SU-DHL-6 (cell line): ENCODE measurements at regions not wholly inside any gene's neighbourhood (a gene's known extent, or its start where the extent isn't known, plus 50 kb on each side); places are given as distances from the start of the nearest gene placed in this dataset.

Experiments
- H2AFZ ChIP-seq: fragments of 200-600 bp; sonication (generic); 2 replicates; pipeline ENCODE4 v1.6.1; 2014; ENCODE audit warnings: low read depth, mild to moderate bottlenecking, moderate library complexity, mixed read lengths, antibody characterized with exemption, low read length; ENCODE audit not compliant: severe bottlenecking
- H3F3A ChIP-seq: fragments of 200-600 bp; shearing (Covaris generic); 2 replicates; pipeline ENCODE4 v1.6.0; 2016; ENCODE audit warnings: antibody characterized with exemption, mild to moderate bottlenecking; ENCODE audit not compliant: insufficient read depth
- H3K27ac ChIP-seq: fragments of 200-600 bp; sonication (generic); 2 replicates; pipeline ENCODE4 v1.5.1; 2016; ENCODE audit warnings: low read depth, mild to moderate bottlenecking, low read length, moderate library complexity, mixed read lengths
- H3K27me3 ChIP-seq: fragments of 200-600 bp; sonication (generic), shearing (Covaris generic); 2 replicates; pipeline ENCODE4 v1.6.0; 2014; ENCODE audit warnings: mild to moderate bottlenecking, low read length
- H3K36me3 ChIP-seq: fragments of 200-600 bp; sonication (generic); 2 replicates; pipeline ENCODE4 v1.6.1; 2014; ENCODE audit warnings: mild to moderate bottlenecking, low read length, mixed read lengths
- H3K4me2 ChIP-seq: fragments of 300-600, 200-600 bp; shearing (Covaris generic), sonication (generic); 2 replicates; pipeline ENCODE4 v1.6.0; 2014; ENCODE audit warnings: low read length, low read depth, mild to moderate bottlenecking; ENCODE audit not compliant: poor library complexity, severe bottlenecking
- H3K4me3 ChIP-seq: fragments of 200-600 bp; sonication (generic); 2 replicates; pipeline ENCODE4 v1.5.1; 2014; ENCODE audit warnings: antibody characterized with exemption, low read length, mild to moderate bottlenecking, mixed read lengths; ENCODE audit not compliant: insufficient read depth, poor library complexity, severe bottlenecking
- H3K79me2 ChIP-seq: fragments of 200-600 bp; sonication (generic); 2 replicates; pipeline ENCODE4 v1.6.1; 2014; ENCODE audit warnings: mild to moderate bottlenecking, low read length, moderate library complexity; ENCODE audit not compliant: insufficient read depth
- H3K9ac ChIP-seq: fragments of 200-600 bp; sonication (generic); 2 replicates; pipeline ENCODE4 v1.7.0; 2014; ENCODE audit warnings: mild to moderate bottlenecking, low read length
- H3K9me2 ChIP-seq: fragments of 200-600 bp; sonication (generic); replicated peaks from 2 replicates; pipeline ENCODE4 v1.6.1; 2014; ENCODE audit warnings: low read length; ENCODE audit not compliant: insufficient read depth
- H3K9me3 ChIP-seq: fragments of 200-600 bp; sonication (generic); 2 replicates; pipeline ENCODE4 v1.6.1; 2014; ENCODE audit warnings: low read length, mixed read lengths; ENCODE audit not compliant: insufficient read depth
- H4K20me1 ChIP-seq: fragments of 200-600 bp; sonication (generic); 2 replicates; pipeline ENCODE4 v1.6.1; 2014; ENCODE audit warnings: low read depth, mild to moderate bottlenecking, antibody characterized with exemption, low read length, moderate library complexity, mixed read lengths
- EZH2phosphoT487 ChIP-seq: fragments of 200-600 bp; sonication (generic), shearing (Covaris generic); conservative IDR thresholded peaks from 2 replicates; pipeline ENCODE4 v1.6.1; 2018; ENCODE audit warnings: mild to moderate bottlenecking, antibody characterized with exemption, low read length, moderate library complexity, mixed read lengths
- TF ChIP-seq, protein P1 (sequence below): fragments of 200-600 bp; sonication (generic); IDR thresholded peaks from one replicate; pipeline ENCODE4 v1.5.1; 2017; ENCODE audit warnings: antibody characterized with exemption, mild to moderate bottlenecking, low read length, moderate library complexity; ENCODE audit not compliant: insufficient read depth, poor library complexity, severe bottlenecking

DNA sequence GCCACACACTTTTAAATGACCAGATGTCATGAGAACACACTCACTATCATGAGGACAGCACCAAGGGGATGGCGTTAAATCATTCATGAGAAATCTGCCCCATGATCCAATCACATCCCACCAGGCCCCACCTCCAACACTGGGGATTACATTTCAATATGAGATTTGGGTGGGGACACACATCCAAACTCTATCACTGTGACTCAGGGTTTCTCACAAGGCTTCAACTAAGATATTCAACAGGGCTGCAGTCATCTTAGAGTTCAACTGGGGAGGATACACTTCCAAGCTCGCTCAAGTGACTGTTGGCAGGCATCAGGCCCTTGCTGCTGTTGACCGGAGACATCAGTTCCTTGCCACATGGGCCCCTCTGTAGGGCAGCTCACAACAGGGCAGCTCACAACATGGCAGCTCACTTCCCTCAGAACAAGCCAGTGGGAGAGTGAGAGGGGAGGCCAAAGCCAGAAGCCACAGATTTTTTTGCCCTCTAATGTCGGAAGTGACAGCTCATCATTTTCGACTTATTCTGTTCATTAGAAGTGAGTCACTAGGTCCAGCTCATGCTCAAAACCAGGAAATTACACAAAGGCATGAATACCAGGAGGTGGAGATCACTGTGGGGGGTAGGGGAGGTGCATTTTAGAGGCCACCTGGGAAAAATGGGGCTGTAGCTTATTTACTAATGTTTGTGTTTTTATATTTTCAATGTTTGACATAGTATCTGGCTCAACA lies 50.8 kb upstream of the PTHLH start:
- no peaks in the 10 kb centered on the region for H3F3A ChIP-seq
- no peak overlapping the region for H3K4me3 ChIP-seq
- no peak overlapping the region for H2AFZ ChIP-seq
- no peaks in the 10 kb centered on the region for H4K20me1 ChIP-seq
- H3K36me3 ChIP-seq: no peaks in the 10 kb centered on the region
- H3K9me3 ChIP-seq: no peaks in the 10 kb centered on the region
- no peaks in the 10 kb centered on the region for H3K79me2 ChIP-seq
- no peak overlapping the region for H3K27ac ChIP-seq
- no peaks in the 10 kb centered on the region for H3K27me3 ChIP-seq
- H3K9ac ChIP-seq: no peak overlapping the region
- no peaks in the 10 kb centered on the region for H3K9me2 ChIP-seq
- H3K4me2 ChIP-seq: no peak overlapping the region
- TF ChIP-seq, protein P1, sequence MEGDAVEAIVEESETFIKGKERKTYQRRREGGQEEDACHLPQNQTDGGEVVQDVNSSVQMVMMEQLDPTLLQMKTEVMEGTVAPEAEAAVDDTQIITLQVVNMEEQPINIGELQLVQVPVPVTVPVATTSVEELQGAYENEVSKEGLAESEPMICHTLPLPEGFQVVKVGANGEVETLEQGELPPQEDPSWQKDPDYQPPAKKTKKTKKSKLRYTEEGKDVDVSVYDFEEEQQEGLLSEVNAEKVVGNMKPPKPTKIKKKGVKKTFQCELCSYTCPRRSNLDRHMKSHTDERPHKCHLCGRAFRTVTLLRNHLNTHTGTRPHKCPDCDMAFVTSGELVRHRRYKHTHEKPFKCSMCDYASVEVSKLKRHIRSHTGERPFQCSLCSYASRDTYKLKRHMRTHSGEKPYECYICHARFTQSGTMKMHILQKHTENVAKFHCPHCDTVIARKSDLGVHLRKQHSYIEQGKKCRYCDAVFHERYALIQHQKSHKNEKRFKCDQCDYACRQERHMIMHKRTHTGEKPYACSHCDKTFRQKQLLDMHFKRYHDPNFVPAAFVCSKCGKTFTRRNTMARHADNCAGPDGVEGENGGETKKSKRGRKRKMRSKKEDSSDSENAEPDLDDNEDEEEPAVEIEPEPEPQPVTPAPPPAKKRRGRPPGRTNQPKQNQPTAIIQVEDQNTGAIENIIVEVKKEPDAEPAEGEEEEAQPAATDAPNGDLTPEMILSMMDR: no peak

DNA sequence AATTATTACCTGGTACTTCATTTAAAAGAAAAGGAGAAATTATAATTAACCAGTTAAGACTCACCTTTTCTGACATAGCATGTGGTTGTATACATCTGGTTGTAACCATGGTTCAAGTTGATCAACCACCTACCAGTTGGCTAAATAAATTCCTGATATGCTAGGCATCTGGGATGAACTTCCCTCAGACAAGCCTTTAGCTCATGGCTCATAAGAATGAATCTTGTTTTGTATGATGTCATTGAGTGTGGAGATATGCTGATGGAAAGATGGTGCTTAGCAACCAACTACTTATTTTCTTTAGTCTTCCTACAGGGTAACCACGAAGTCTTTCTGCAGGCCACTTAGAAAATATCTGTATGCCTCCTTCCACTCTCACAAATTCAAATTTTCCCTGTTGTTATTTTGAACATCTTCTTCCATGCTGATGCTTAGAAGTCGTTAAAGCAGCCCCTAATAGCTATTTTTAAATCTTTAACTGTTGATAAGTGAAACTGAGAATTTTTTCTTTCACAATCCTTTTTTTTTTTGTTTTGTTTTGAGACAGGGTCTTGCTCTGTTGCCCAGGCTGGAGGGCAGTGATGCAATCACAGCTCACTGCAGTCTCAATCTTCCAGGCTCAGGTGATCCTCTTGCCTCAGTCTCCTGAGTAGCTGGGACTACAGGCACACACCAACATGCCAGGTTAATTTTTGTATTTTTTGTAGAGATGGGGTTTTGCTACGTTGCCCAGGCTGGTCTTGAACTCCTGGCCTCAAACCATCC lies 51.9 kb upstream of the PTHLH start:
- no peaks in the 10 kb centered on the region for H3K27me3 ChIP-seq
- no peaks in the 10 kb centered on the region for H3K79me2 ChIP-seq
- H3K36me3 ChIP-seq: no peaks in the 10 kb centered on the region
- no peak overlapping the region for H3K4me2 ChIP-seq
- H3K9ac ChIP-seq: no peak overlapping the region
- no peaks in the 10 kb centered on the region for H3K9me3 ChIP-seq
- H4K20me1 ChIP-seq: no peaks in the 10 kb centered on the region
- H3K9me2 ChIP-seq: no peaks in the 10 kb centered on the region
- H2AFZ ChIP-seq: no peak overlapping the region
- H3K27ac ChIP-seq: no peak overlapping the region
- H3K4me3 ChIP-seq: no peak overlapping the region
- no peak for TF ChIP-seq EZH2phosphoT487
- TF ChIP-seq, protein P1: no peak
- H3F3A ChIP-seq: no peaks in the 10 kb centered on the region

DNA sequence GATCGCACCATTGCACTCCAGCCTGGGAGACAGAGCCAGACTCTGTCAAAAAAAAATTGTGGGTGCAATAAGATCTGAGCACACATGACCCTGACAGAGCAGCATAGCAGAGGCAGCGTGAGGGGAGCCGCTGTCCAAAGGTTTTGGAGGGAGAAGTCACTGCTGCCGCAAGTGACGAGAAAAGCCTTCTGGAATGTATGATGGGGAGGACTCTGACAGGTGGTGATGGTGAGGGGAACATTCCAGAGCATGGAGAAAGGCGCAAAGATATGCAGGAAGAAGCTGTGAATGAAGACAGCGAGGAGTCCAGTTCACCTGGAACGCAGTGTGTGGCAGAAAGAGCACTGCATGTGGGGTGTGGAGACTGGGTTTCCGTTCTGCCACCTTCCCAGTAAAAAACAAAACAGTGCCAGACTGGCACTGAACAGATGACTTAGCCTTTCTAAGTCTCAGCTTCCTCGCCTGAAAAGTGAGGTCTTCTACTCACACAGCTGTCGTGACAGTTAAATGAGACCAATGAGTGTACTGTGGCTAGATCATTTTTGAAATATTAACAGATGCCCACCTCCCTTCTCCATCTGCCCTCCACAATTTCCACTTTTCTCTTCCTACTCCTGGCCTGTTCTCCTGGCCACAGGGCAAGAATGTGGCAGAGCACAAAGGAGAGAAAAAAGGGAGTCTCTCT lies 53.4 kb upstream of the PTHLH start:
- no peaks in the 10 kb centered on the region for H3K9me2 ChIP-seq
- no peaks in the 10 kb centered on the region for H4K20me1 ChIP-seq
- no peaks in the 10 kb centered on the region for H3K79me2 ChIP-seq
- no peaks in the 10 kb centered on the region for H3K9me3 ChIP-seq
- no peaks in the 10 kb centered on the region for H3F3A ChIP-seq
- H3K9ac ChIP-seq: no peak overlapping the region
- no peak for TF ChIP-seq EZH2phosphoT487
- TF ChIP-seq, protein P1: no peak
- no peaks in the 10 kb centered on the region for H3K27me3 ChIP-seq
- no peak overlapping the region for H3K4me3 ChIP-seq
- H3K27ac ChIP-seq: no peak overlapping the region
- H3K4me2 ChIP-seq: no peak overlapping the region
- no peak overlapping the region for H2AFZ ChIP-seq
- no peaks in the 10 kb centered on the region for H3K36me3 ChIP-seq
